Thymus (tissue), 11 donors: ENCODE measurements at regions not wholly inside any gene's neighbourhood (a gene's known extent, or its start where the extent isn't known, plus 50 kb on each side); places are given as distances from the start of the nearest gene placed in this dataset.

Source experiments
- DNase-seq, 9 donors: peaks; one replicate each; pipeline ENCODE4 v3.0.0-alpha.2; 2013; ENCODE audit warnings: low spot score in 9 of 9, low read depth in 6 of 9, missing footprints in 1 of 9
- H3K27ac ChIP-seq, 2 donors: one replicate each; pipeline ENCODE4 v1.5.1; 2013; ENCODE audit warnings: control low read depth in 1 of 2, low read depth in 1 of 2, low read length in 1 of 2, mild to moderate bottlenecking in 1 of 2, moderate library complexity in 1 of 2
- H3K27me3 ChIP-seq, 2 donors: one replicate each; pipeline ENCODE4 v1.5.1; 2013; ENCODE audit warnings: low read length in 1 of 2; ENCODE audit not compliant: control insufficient read depth in 2 of 2, insufficient read depth in 1 of 2
- H3K36me3 ChIP-seq, 2 donors: one replicate each; pipeline ENCODE4 v1.5.1; 2013; ENCODE audit warnings: low read length in 1 of 2, mild to moderate bottlenecking in 1 of 2, moderate library complexity in 1 of 2; ENCODE audit not compliant: control insufficient read depth in 2 of 2, insufficient read depth in 2 of 2
- H3K4me1 ChIP-seq, 2 donors: one replicate each; pipeline ENCODE4 v1.5.1; 2013; ENCODE audit warnings: low read length in 2 of 2; ENCODE audit not compliant: control insufficient read depth in 2 of 2, insufficient read depth in 2 of 2
- H3K4me3 ChIP-seq, 2 donors: one replicate each; pipeline ENCODE4 v1.5.1; 2013; ENCODE audit warnings: low read length in 2 of 2, control low read depth in 1 of 2, mild to moderate bottlenecking in 1 of 2
- H3K9me3 ChIP-seq, 2 donors: one replicate each; pipeline ENCODE4 v1.5.1; 2013; ENCODE audit warnings: low read length in 1 of 2, mild to moderate bottlenecking in 1 of 2; ENCODE audit not compliant: control insufficient read depth in 2 of 2, insufficient read depth in 1 of 2
- WGBS: extraction: QIAGEN DNeasy Blood & Tissue Kit; methylation state at CpG from one replicate; pipeline ENCODE4 v1.1.7; 2013; 5-methylcytosine and 5-hydroxymethylcytosine counted together
- donor health status: healthy.

DNA sequence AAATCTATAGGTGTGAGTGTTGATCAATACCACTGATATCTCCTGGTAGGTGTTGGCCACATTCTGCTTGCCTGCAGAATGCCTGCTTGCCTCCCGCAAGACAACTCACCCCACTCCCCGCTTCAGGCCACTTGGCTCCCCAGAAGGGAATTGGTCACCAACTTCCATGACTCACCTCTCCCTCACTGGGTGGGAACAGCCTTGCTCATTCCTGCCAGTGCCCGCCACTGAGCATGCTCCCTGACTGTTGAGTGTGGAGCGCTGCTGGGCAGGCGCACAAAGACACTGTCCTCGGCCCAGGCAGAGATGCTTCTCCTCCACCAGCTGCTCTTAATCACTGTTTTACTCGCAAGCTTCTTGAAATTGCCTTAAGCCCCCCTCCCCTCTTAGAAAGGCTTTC is 57.3 kb upstream of the PPP2R3A start:
- H3K9me3 ChIP-seq = no peaks in the 10 kb centered on the region
- no peak for DNase-seq
- no peaks in the 10 kb centered on the region for H3K4me1 ChIP-seq
- WGBS = 94% methylated on average over 7 of the region's 7 CpGs
- no peak overlapping the region for H3K4me3 ChIP-seq
- no peaks in the 10 kb centered on the region for H3K27me3 ChIP-seq
- H3K27ac ChIP-seq = no peak overlapping the region
- no peaks in the 10 kb centered on the region for H3K36me3 ChIP-seq

GRCh38 chr3:135908737-135909136 is 56.8 kb upstream of the PPP2R3A start:
- Histone ChIP-seq H3K27me3 (no peaks in the 10 kb centered on the region), H3K27ac (no peak overlapping the region), H3K36me3 (no peaks in the 10 kb centered on the region), H3K9me3 (no peaks in the 10 kb centered on the region), H3K4me3 (no peak overlapping the region), H3K4me1 (no peaks in the 10 kb centered on the region)
- DNase-seq = no peak
- WGBS = 94% methylated on average over 1 of the region's 1 CpG

DNA sequence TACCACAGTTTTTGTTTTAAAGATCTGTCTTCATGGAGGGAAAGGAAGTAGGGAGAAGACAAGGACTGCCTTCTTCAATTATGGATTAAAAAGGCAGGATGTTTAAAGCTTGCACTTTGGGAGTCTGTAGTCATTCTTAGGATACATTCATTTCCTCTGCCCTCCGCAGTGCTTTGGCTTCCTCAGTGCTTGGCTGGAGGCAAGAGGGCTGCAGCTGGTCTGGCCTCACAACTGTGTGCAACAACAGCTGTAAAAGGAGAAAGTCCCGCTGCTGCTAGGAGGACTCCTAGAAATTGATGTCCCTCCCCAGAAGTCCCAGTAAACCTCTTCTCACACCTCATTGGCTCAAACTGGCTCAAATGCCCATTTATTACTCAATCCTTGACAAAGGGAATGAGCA is 54.4 kb upstream of the PPP2R3A start:
- H3K9me3 ChIP-seq = no peaks in the 10 kb centered on the region
- no peak overlapping the region for H3K4me3 ChIP-seq
- no peaks in the 10 kb centered on the region for H3K27me3 ChIP-seq
- H3K27ac ChIP-seq = no peak overlapping the region
- no peaks in the 10 kb centered on the region for H3K4me1 ChIP-seq
- WGBS = 62% methylated on average over 2 of the region's 2 CpGs
- DNase-seq = no peak
- H3K36me3 ChIP-seq = no peaks in the 10 kb centered on the region

DNA sequence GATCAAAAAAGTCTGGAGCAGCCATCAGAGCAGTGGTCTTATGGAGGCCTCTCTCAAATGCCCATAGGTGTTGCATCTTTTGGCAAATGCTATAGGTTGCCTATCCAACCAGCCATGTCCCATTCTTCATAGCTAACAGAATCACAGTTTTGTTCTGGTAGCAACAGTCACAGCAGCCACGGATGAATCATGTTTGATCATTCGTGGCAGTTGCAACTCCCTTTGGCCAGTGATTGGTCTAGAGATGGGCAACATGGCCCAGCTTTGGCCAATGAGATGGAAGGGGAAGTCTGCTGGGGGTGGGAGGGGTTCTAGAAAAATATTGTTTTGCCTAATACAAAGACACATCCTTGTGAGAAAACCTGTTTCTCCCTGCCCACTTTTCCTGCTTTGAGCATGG is 50.3 kb upstream of the PPP2R3A start:
- no peak overlapping the region for H3K27ac ChIP-seq
- WGBS = 71% methylated on average over 2 of the region's 2 CpGs
- no peaks in the 10 kb centered on the region for H3K4me1 ChIP-seq
- no peaks in the 10 kb centered on the region for H3K9me3 ChIP-seq
- H3K4me3 ChIP-seq = no peak overlapping the region
- DNase-seq = no peak
- no peaks in the 10 kb centered on the region for H3K36me3 ChIP-seq
- H3K27me3 ChIP-seq = no peaks in the 10 kb centered on the region
